GM19238 (cell line): ENCODE measurements at regions not wholly inside any gene's neighbourhood (a gene's known extent, or its start where the extent isn't known, plus 50 kb on each side); places are given as distances from the start of the nearest gene placed in this dataset.

Experiments
- DNase-seq: peaks from one replicate; pipeline ENCODE4 v3.0.0; 2011; ENCODE audit warnings: low spot score; ENCODE audit not compliant: insufficient read length

- DNase-seq = no peak
Measured at GRCh38 chr4:173707658-173708419, 177.8 kb upstream of the HAND2 start.

- no peak for DNase-seq
Measured at GRCh38 chr4:173704201-173704600, 174.2 kb upstream of the HAND2 start.

DNA sequence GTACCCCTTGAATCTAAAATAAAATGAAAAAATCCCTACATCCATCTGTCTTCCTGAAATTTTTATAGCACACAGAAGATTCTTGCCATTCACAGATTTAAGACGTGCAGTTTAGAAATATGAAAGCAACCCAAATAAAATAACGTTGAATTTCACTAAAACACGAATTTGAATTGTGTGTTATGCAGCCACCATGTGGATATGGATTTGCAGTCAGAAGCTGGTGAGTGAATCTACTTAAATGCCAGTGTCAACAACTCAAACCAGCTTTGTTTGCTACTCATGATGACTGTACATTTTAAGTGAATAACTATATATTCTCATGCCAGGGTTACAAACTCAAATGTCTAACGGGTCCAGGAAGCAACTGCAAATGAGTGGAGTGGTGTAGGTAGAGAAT lies 173.0 kb upstream of the HAND2 start:
- no peak for DNase-seq

- no peak for DNase-seq
Measured at GRCh38 chr4:173700650-173701049, 170.6 kb upstream of the HAND2 start.

DNA sequence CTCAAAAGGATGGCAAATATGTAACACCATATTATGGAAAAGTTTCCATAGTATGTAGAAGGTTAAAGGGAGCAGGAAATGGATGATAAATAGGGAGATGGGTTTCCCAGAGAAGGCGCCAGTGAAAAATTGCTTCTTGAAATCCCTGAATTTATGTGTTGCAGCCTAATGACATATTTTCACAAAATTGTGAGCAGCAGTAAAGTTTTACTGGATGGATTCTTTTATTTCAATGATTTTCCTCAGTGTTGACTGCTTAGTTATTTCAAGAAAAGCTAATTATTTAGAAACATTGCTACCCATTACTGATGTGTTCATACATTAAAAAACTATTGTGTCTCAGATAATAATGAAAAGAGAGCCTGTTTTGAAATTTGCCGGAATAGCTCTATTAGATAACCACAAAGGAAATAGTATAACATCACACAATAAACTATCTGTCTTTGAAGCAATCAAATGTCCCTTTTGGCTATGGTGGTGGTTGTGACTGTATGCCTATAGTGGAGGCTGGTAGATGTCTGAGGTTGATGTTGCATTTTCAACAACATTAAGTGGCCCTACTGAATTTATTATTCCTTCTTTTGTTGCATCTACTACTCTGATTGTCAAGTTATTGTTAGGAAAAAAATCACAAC lies 169.9 kb upstream of the HAND2 start:
- no peak for DNase-seq

GRCh38 chr4:173698557-173699262 lies 168.7 kb upstream of the HAND2 start:
- DNase-seq = no peak

DNA sequence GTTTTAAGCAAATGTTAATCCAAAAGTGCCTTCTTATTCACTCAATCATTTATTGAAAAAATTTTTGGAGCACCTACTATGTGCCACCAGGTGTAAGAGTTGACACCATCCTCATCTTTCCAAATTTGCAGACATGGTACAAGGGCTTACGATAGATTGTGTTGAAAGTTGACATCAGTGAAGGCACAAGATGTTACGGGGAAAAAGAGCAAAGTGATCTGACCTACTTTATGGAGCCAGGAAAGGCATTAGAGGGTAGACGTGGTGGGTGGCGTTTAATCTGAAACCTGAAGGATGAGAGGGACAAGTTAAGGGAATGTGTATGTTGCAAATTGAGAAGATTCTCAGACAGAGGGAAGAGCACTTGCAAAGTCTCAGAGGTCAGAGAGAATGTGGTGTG lies 167.8 kb upstream of the HAND2 start:
- DNase-seq = no peak

DNA sequence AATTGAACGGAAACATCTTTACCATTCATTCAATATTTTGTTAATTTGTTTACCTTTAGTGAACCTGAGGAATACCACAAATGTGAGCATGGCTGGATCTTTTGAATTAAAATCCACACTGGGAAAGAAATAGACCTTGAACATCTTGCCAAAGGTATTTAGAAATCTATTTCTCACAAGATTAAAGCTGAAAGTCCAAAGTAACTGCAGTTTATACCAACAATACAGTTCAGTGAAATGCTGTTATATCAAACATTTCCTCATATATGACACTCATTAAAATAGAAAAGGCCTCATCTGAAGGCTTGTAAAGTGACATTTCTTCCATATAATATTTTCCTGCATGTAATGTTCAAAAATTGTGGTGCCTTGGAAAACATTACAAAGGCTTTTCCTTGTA lies 166.5 kb upstream of the HAND2 start:
- no peak for DNase-seq

DNA sequence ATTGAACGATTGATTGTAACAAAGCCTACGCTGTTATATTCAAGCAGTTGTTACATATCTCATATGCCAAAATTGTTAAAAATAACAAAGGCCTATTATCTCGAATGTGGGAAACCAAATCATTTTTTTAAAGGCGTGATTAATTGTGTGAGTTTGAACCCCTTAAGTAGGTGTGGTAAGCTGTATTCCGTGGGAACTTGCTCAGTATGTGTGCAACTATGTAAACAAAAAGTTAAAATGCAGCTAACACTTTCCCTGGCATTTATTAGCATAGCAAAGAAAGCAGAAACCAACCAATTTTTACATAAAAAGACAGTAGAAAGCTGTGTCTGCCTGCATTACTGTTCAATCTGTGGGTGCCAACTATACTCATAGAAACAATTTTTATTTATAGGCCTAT lies 166.0 kb upstream of the HAND2 start:
- no peak for DNase-seq

DNA sequence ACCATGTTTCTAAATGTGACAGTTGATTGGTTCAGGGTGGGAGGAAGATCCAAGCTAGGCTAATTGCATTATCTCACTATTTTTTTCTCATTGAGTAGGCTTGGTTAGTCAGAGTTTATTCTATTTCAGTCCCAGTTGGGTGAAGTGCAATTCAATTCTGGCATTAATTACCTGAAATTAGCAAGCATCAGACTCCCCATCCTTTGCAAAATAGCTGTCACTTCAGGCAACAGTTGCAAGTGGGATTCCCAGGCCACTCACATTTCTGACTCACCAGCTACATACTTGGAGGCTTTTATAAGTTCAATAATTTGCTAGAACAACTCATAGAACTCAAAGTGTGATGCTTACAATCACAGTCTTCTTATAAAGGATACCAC lies 155.8 kb upstream of the HAND2 start:
- DNase-seq = no peak

DNA sequence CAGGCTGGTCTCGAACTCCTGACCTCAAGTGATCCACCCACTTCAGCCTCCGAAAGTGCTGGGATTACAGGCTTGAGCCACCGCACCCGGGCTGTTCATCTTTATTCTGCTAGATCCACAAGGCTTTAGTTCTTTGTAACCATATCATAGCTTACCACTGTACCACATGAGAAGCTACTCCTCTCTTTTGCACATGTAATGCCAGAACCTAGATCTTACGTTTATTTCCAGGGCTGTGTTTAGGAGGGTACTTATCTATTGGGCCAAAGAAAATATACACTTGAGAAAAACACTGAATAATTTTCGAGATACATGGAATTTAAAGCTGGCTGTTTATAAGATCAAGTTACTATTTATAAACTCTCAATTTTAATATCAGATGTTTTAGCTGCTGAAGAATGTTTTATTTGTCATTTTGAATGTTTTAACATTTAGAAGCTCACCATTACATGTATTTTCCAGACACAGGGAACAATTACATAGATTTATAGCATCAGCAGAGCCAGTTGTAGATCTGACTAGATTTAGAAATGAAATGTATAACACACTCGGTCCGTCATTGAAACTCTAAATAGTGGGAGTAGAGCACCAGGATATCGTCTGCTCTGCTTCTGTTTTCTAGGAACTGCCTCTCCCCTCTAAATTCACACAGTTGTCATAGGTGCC lies 155.3 kb upstream of the HAND2 start:
- DNase-seq = no peak

- DNase-seq = no peak
Measured at GRCh38 chr4:173684223-173684622, 154.2 kb upstream of the HAND2 start.

- no peak for DNase-seq
Measured at GRCh38 chr4:173682609-173683008, 152.6 kb upstream of the HAND2 start.

- no peak for DNase-seq
Measured at GRCh38 chr4:173680278-173680677, 150.2 kb upstream of the HAND2 start.

GRCh38 chr4:173675446-173675845 lies 145.4 kb upstream of the HAND2 start:
- DNase-seq = no peak

DNA sequence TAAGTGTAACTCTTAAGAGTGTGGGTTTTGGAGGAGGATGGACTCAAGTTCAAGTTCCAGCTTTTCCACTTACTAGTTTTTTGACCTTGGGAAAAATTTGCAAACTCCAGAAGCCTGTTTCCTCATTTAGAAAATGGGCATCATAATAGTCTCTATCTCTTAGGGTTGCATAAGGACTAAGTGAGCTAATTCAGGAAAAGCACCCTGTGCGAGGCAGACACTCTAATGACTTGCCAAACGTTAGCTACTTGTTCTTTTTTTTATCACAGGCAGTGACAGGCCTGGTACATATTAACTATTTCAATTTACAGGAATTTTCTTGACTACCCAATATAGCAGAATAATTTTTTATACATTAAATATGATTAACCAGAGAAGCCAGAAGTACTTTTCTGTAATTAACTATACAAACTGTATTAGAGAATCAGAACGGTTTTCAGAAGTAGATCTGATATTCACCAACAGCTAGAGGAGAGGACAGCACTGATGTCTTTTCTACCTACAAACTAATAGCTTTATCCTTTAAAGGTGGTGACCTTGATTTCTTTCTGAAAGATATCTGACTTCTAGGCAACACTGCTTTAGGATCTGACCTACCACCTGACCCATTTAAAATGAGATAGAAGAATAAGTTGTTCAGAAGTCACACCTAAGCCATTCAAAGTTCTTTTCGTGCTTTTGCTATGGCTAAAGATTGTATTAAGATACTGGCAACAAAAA lies 139.6 kb upstream of the HAND2 start:
- DNase-seq = no peak

GRCh38 chr4:173661001-173661400 lies 131.0 kb upstream of the HAND2 start:
- no peak for DNase-seq

GRCh38 chr4:173656898-173657297 lies 126.9 kb upstream of the HAND2 start:
- no peak for DNase-seq

- no peak for DNase-seq
Measured at GRCh38 chr4:173652283-173652931, 122.4 kb upstream of the HAND2 start.

GRCh38 chr4:173651651-173652282 lies 121.7 kb upstream of the HAND2 start:
- DNase-seq = no peak
